Activated naive CD4-positive, alpha-beta T cell treated with anti-CD3 and anti-CD28 coated beads, Interleukin-2, amount 50 U/mL, for 16 hours (primary cell): ENCODE measurements at regions not wholly inside any gene's neighbourhood (a gene's known extent, or its start where the extent isn't known, plus 50 kb on each side); places are given as distances from the start of the nearest gene placed in this dataset.

ENCODE experiments used
- DNase-seq: peaks from one replicate; pipeline ENCODE4 v3.0.0-alpha.2; 2020

- DNase-seq: no peak
These were observed 146.9 kb downstream of the TFEC start for GRCh38 chr7:115883629-115884028.

GRCh38 chr7:115881476-115881875 is 149.1 kb downstream of the TFEC start:
- DNase-seq: no peak

- DNase-seq: no peak
These were observed 151.4 kb downstream of the TFEC start for GRCh38 chr7:115879171-115879570.

- DNase-seq: no peak
These were observed 160.8 kb downstream of the TFEC start for GRCh38 chr7:115869801-115870200.

DNA sequence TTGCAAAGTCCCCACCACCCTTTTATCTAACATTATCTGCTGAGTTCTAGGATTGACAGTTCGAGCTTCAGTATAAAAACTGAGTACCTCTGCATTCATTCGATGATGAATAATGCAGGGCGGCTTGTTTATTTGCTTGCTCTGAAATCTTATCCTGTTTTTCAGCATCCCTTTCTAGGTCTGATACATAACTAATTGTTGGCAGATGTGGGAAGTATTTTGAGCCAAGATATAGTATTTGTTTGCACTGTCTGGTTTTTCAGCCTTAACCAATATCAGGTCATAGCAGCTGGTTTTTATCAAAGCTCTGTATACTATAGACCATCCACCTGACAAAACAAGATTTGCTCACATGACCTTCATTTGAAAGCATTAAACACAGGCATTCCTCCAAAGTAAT is 161.4 kb downstream of the TFEC start:
- DNase-seq: no peak

DNA sequence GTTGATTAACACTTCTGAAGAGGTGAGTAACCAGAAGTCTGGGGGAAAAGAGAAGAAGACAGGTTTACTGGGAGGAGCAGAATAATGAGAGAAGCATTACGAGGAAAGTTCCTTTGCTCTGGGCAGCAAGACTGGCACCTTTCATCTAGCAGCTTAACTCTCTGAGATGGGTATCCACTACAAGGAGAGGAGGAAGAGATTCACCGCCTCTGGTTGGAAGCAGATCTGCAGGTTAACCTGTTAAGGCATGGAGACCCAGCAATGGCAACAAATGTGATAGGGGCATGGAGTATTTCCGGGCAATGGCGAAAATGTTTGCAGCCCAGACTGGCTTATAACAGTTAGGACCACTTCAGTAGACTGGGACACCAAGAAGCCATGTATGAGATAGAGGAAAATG is 162.2 kb downstream of the TFEC start:
- DNase-seq: no peak

GRCh38 chr7:115864082-115864481 is 166.5 kb downstream of the TFEC start:
- DNase-seq: no peak

DNA sequence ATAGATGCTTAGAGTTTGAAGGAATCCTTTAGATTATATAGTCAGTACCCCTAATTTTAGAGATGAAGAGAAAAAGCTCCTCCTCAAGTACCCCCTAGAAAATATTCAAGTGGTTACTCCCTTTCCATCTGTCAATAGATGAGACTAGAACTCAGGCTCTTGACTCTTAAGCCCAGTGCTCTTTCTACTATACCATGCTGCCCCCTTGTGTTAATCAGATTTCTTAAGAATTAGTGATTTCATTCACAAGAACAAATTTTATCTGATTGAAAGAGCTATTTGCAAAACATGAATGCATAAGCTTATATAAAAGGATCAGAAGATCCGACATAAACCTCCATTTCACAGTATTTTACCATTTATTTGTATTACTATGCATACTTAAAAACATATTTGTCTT is 179.3 kb downstream of the TFEC start:
- DNase-seq: no peak

GRCh38 chr7:115850774-115851173 is 179.8 kb downstream of the TFEC start:
- DNase-seq: no peak

- DNase-seq: no peak
These were observed 185.7 kb downstream of the TFEC start for GRCh38 chr7:115844857-115845256.

DNA sequence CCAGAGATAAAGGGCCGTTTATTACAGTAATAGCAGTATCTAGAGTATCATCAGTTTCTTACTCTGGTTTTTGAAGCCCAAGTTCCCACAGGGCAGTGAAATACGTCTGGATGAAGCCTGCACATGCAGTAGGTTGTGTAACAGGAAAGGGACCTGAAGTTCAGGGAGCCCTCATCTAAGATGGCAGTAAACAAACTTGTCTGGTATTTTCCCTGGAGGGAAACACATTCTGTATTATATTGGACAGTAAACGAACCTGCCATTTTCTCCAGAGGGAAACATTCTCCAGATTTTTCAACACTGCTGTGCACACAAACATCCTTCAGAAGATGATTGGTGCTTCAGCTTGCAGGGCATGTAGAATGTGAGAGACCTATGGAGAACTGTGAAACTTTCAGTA is 189.9 kb downstream of the TFEC start:
- no peak for DNase-seq

- DNase-seq: no peak
These were observed 191.7 kb downstream of the TFEC start for GRCh38 chr7:115838829-115839228.

DNA sequence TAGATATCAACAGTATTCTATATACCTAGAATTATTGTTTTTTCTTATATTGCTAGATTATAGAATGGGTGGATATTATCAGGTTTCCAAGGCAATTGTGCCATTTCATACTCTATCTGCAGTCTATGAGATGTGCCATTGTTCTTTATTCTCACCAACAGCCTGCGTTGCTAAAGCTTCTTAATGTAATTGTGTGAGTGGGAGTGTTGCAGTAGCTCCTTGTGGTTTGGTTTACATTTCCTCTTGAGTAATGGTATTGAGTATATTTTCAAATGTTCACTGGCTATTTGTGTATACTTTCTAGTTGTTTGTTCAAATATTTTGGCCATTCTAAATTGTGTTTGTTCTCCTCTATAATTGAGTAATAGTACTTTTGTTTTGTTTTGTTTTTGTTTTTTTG is 199.2 kb downstream of the TFEC start:
- no peak for DNase-seq

- DNase-seq: no peak
These were observed 203.1 kb downstream of the TFEC start for GRCh38 chr7:115827305-115828045.

- DNase-seq: no peak
These were observed 205.0 kb downstream of the TFEC start for GRCh38 chr7:115825456-115826115.

- DNase-seq: no peak
These were observed 207.8 kb downstream of the TFEC start for GRCh38 chr7:115822801-115823200.

DNA sequence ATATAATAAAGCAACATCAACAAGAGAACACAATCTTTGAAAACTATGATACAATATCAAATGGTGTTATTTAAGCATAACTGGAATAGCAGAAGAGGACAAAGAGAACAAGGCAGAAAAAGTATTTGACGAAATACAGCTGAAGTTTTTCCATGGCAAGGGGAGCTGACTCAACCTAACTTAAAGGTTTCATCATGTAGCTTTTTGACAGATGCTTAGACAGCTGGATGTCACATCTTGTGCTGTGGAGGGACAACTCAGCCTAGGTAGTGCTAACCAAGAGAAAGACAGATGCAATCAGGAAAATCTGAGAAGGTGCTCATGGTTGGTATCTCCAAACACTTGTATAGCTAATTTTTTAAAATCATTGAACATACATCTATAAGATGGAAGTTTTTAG is 208.2 kb downstream of the TFEC start:
- no peak for DNase-seq

GRCh38 chr7:115816318-115816974 is 214.1 kb downstream of the TFEC start:
- DNase-seq: no peak

- DNase-seq: no peak
These were observed 217.8 kb downstream of the TFEC start for GRCh38 chr7:115812794-115813193.

GRCh38 chr7:115805458-115805857 is 225.1 kb downstream of the TFEC start:
- no peak for DNase-seq

DNA sequence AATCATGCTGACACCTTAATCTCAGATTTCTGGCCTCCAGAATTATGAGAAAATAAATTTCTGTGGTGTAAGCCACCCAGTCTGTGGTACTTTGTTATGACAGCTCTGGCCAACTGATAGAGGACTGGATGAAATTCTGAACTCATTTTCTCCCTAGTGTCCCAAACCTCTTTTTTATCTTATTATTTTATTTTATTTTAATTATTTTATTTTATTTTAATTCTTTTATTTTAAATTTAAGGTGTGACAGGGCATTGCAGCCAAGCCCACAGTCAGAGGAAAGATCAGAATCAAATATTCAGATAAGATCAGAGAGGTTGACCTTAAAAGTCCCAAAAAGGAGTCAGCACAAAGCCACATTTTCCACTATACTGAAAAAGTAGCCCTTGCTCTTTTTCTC is 228.1 kb downstream of the TFEC start:
- no peak for DNase-seq

- no peak for DNase-seq
These were observed 231.1 kb downstream of the TFEC start for GRCh38 chr7:115799430-115799829.

DNA sequence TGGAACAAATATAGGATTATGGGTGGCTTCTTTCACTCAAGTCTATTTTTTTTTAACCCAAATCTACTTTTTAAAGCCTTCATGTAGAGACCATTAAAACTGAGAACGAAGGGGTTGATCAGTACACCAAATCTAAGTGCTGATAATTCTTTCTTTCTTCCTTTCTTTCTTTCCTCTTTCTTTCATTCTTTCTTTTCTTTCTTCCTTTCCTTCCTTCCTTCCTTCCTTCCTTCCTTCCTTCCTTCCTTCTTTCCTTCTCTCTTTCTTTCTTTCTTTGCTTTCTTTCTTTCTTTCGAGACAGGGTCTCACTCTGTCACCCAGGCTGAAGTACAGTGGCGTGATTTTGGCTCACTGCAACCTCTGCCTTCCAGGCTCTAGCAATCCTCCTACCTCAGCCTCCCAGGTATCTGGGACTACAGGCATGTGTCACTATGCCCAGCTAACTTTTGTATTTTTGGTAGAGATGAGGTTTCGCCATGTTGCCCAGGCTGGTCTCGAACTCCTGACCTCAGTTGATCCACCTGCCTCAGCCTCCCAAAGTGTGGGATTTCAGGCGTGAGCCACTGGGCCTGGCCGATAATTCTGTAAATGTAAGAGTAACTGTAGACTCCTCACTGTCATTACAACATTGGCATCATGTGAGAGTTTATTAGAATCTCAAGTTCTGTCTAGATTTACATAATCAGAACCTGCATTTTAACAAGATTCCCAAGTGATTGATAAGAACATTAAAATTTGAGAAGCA is 236.4 kb downstream of the TFEC start:
- DNase-seq: no peak

DNA sequence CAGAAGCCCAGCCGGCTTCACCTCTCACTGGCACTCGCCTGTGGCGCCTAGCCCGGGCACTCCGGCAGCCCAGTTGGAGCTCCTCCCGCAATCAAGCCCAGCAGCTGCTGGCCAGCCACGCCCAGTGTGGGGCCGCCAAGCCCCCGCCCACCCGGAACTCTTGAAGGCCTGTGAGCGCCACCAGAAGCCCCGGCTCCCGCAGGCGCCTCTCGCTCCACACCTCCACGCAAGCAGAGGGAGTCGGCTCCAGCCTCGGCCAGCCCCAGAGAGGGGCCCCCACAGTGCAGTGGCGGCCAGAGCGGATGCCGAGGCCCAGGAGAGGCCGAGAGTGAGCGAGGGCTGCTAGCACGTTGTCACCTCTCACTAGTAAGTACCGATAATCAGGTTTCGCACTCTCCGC is 240.7 kb downstream of the TFEC start:
- no peak for DNase-seq
